Endothelial cell (in vitro differentiated cells): ENCODE measurements at regions not wholly inside any gene's neighbourhood (a gene's known extent, or its start where the extent isn't known, plus 50 kb on each side); places are given as distances from the start of the nearest gene placed in this dataset.

Experiments used
- DNase-seq: peaks from one replicate; pipeline ENCODE4 v3.0.0; 2021; ENCODE audit warnings: low spot score
- H3K27ac Mint-ChIP-seq: one replicate; pipeline ENCODE4 v1.8.0; 2021; ENCODE audit warnings: mixed read lengths, inconsistent platforms; ENCODE audit not compliant: unreplicated experiment
- H3K27me3 Mint-ChIP-seq: one replicate; pipeline ENCODE4 v1.8.0; 2021; ENCODE audit warnings: mild to moderate bottlenecking, moderate library complexity, mixed read lengths, inconsistent platforms; ENCODE audit not compliant: unreplicated experiment
- H3K36me3 Mint-ChIP-seq: one replicate; pipeline ENCODE4 v1.8.0; 2021; ENCODE audit warnings: mild to moderate bottlenecking, low read depth, mixed read lengths, inconsistent platforms; ENCODE audit not compliant: unreplicated experiment
- H3K4me1 Mint-ChIP-seq: one replicate; pipeline ENCODE4 v1.8.0; 2021; ENCODE audit warnings: mild to moderate bottlenecking, mixed read lengths, inconsistent platforms; ENCODE audit not compliant: unreplicated experiment
- H3K4me3 Mint-ChIP-seq: one replicate; pipeline ENCODE4 v1.8.0; 2021; ENCODE audit warnings: mild to moderate bottlenecking, mixed read lengths, inconsistent platforms; ENCODE audit not compliant: unreplicated experiment
- H3K9me3 Mint-ChIP-seq: one replicate; pipeline ENCODE4 v1.8.0; 2021; ENCODE audit warnings: mixed read lengths, inconsistent platforms; ENCODE audit not compliant: unreplicated experiment
- TF ChIP-seq, protein P1 (sequence below): fragments of 200-600 bp; sonication (generic); IDR thresholded peaks from one replicate; pipeline ENCODE4 v1.5.0; 2021; ENCODE audit warnings: antibody characterized with exemption; ENCODE audit not compliant: unreplicated experiment

DNA sequence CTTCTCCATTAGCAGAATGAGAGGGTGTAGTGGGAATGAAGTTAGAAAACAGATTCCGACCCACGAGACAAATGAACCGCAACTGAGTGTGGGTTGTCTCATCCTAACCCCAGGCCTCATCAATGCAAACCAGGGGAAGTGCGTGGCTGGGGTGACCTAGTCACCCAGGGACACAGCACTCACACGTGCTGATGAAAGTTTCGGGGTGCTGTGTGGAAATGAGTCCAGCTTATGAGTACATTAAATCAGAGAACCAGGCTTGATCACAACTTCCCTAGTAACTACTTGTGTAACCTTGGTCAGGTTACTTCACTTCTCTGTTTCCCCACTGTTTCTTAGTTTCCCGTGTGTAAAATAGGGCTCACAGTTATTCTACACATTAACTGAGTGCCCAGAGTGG lies 95.4 kb upstream of the CDKN3 start:
- Mint-ChIP-seq H3K9me3 (no peaks in the 10 kb centered on the region), H3K4me1 (no peaks in the 10 kb centered on the region), H3K27me3 (no peaks in the 10 kb centered on the region), H3K4me3 (no peak overlapping the region), H3K27ac (no peak overlapping the region), H3K36me3 (no peaks in the 10 kb centered on the region)
- no peak for DNase-seq
- TF ChIP-seq, protein P1, sequence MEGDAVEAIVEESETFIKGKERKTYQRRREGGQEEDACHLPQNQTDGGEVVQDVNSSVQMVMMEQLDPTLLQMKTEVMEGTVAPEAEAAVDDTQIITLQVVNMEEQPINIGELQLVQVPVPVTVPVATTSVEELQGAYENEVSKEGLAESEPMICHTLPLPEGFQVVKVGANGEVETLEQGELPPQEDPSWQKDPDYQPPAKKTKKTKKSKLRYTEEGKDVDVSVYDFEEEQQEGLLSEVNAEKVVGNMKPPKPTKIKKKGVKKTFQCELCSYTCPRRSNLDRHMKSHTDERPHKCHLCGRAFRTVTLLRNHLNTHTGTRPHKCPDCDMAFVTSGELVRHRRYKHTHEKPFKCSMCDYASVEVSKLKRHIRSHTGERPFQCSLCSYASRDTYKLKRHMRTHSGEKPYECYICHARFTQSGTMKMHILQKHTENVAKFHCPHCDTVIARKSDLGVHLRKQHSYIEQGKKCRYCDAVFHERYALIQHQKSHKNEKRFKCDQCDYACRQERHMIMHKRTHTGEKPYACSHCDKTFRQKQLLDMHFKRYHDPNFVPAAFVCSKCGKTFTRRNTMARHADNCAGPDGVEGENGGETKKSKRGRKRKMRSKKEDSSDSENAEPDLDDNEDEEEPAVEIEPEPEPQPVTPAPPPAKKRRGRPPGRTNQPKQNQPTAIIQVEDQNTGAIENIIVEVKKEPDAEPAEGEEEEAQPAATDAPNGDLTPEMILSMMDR: no peak

DNA sequence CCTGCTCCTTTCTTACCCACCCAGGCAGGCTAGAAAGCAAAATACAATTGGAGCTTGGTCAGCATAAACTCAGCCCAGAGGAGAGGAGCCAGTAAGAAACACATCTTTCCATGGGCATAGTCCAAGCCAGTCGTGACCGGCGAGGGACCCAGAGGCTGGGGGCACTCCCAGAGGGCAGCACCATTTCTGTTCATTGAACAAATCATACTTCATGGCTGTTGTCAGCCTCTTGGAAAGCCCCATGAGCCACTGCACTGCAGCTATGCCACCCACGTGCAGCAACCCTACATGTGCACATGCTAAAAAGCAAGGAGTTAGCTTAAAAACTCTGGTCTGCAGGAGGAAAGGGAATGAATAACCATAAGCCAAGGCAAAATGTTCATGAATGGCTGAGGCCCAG lies 90.0 kb upstream of the CDKN3 start:
- no peak overlapping the region for H3K4me3 Mint-ChIP-seq
- TF ChIP-seq, protein P1: no peak
- H3K27ac Mint-ChIP-seq: no peak overlapping the region
- peaks cover 2% of the 10 kb centered on the region for H3K27me3 Mint-ChIP-seq
- H3K9me3 Mint-ChIP-seq: no peaks in the 10 kb centered on the region
- no peaks in the 10 kb centered on the region for H3K36me3 Mint-ChIP-seq
- no peak for DNase-seq
- no peaks in the 10 kb centered on the region for H3K4me1 Mint-ChIP-seq

DNA sequence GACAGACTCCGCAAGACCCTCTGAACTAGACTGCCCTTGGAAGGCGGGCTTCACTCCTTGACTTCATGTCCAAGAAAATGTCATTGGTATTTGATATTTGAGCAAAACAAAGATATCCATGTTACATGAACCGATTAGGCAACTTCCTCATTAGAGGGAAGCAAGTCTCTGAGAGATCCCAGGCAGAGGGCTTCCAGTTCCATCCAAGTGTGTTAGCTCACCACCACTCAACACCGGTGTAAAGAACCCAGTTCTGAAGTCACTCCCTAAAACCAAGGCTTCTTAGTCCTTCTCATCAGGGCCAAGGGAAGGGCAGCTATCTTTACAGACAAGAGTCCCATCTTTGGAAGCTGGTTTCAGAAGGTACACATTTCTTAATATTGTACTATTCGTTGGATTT lies 87.2 kb upstream of the CDKN3 start:
- TF ChIP-seq, protein P1: no peak
- Mint-ChIP-seq H3K4me3 (no peak overlapping the region), H3K9me3 (no peaks in the 10 kb centered on the region), H3K4me1 (peaks cover 4% of the 10 kb centered on the region), H3K27ac (no peak overlapping the region), H3K36me3 (no peaks in the 10 kb centered on the region), H3K27me3 (peaks cover 2% of the 10 kb centered on the region)
- no peak for DNase-seq

DNA sequence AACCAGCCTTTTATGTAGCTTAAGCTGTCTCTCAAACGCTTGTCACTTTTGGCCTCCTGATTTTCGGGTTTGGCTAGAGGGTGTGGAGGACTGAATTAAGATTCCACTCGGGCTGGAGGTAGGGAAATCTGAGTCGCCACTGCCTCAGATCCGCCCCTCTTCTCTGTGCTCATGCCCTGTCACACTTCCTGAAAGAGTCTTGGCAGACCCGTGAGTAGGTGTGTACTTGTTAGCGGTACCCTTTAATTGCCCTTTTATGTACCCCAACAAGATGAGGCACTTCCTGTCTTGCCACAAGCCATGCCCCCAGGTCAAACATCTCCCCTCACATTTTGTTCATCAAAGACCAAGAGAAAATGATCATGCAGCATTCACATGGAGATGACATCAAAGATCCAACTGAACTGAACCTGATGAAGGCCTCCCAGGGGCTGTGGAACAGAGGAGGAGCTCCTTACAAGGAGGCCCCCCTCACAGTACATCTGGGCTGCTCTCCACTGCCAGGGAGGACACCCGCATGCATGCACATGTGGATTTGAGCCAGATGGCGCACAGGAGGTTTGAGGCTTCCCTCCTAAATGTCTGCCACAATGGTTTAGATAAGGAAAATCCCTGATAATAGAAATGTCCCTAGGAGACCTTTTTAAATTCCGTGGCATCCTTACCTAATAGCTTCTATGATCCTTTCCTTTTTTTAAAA lies 86.5 kb upstream of the CDKN3 start:
- TF ChIP-seq, protein P1: no peak
- H3K27ac Mint-ChIP-seq: no peak overlapping the region
- DNase-seq: no peak

DNA sequence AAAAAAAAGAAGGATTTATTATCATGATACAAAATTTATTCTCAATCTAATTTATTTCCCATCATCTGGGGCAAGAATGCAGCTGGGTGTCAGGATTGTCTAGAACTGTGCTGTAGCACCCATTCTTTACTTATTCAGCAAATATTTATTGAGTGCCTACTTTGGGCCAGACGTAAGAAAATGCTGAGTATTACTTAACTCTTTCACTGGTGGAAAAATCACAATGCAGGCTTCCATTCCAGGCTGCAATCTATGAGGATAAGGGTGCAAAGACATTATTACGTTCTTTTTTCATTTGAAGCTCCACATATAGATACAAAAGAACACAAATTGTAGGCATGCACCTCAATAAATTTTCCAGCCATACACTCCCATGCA lies 86.0 kb upstream of the CDKN3 start:
- TF ChIP-seq, protein P1: no peak
- Mint-ChIP-seq H3K4me3 (no peak overlapping the region), H3K27me3 (peaks cover 2% of the 10 kb centered on the region), H3K36me3 (no peaks in the 10 kb centered on the region), H3K4me1 (peaks cover 7% of the 10 kb centered on the region), H3K9me3 (no peaks in the 10 kb centered on the region), H3K27ac (no peak overlapping the region)
- no peak for DNase-seq

More for the DNA sequence above, 86.5 kb upstream of the CDKN3 start:
- Mint-ChIP-seq H3K27me3 (peaks cover 2% of the 10 kb centered on the region), H3K4me3 (no peak overlapping the region), H3K36me3 (no peaks in the 10 kb centered on the region), H3K9me3 (no peaks in the 10 kb centered on the region), H3K4me1 (peaks cover 7% of the 10 kb centered on the region)
